GM18526 (cell line): ENCODE measurements at regions not wholly inside any gene's neighbourhood (a gene's known extent, or its start where the extent isn't known, plus 50 kb on each side); places are given as distances from the start of the nearest gene placed in this dataset.

Experiments
- POLR2A ChIP-seq: IDR thresholded peaks from 3 replicates; pipeline ENCODE4 v1.6.1; 2011; ENCODE audit not compliant: insufficient read length; ENCODE audit errors: extremely low read depth

DNA sequence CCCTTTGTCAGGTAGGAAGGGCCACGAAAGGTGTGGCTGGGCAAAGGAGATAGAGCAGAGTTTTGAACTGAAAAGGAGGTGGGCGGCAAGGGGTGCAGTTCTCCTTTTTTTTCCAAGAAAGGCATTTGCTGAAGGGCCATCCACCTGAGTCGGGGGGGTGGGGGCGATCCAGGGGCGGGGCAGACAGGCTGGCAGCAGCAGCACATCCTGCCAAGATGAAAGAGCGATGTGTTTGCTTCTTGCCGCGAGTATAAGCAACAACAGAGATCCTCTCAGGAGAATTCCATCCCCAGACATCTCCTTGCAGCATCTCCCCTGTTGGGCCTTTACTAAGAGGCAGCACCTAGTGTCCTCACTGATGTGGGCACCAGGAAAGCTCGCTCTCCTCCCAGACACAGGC, 516.5 kb downstream of the CD83 start:
- no peak for TF ChIP-seq POLR2A

DNA sequence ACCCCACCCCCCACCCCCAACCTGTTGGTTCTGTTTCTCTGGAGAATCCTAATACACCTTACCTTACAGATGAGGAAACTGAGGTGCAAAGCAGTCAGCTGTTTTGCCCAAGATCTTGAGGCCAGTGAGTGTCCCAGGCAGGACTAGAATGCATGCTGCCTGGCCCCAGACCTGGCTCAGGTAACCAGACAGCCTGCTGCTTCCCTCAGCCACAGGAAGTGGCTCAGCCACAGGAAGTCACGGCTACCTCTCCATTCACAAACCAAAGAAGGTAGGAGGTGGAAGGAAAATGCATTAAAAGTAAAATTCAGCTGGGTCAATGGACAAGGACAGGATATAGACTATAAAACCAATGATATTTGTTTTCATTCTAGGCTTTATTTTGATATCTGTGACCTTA, 517.6 kb downstream of the CD83 start:
- TF ChIP-seq POLR2A, result no peak

DNA sequence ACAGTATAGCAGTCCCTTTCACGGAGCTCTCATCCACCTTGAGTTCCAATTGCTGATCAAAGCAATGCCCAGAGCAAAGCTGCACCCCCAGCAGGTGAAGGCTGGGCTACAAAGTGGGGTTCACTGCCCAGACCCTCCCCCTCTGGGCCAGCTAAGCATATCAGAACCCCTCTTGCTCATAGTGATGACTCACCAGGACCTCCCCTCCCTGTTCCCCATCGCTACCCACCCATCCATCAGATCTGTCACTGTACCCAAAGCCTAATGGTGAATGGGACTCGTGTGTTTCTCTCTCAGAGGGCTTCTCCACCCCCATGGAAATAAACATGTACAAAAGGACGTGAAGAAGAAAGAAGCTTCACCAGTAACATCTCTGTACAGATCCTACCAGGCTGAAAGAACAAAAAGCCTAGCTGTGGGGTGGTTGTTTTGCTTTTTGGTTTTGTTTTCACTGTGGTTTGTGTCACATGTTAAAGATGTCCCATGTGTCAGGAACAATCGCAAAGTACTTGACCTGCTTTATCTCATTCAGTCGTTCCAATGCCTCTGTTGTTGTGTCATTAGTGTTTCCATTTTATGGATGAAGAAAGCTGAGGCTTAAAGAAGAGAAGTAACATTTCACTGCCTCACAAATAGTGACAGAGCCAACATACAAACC, 518.5 kb downstream of the CD83 start:
- no peak for TF ChIP-seq POLR2A

DNA sequence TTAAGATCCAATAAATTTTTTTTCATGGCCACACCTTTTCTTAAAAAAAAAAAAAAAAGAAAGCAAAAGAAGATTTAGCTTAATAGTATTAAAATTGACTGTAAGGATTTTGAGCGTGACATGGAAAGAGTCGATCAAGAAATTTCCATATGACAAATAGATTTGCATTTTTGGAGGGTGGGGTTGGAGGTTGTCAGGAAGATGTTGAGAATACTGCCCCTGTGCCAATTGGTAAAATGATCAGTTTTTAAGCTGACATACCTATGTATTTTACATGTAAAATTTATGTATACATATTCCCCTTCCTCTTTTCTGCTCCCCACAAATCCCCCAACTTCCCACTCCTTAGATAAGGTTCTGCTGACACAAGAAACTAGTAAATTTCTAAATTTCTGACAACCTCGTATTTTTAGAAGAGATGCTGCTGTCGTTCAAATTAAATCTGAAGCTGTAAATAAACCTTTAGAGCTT, 520.9 kb downstream of the CD83 start:
- TF ChIP-seq POLR2A, result no peak

DNA sequence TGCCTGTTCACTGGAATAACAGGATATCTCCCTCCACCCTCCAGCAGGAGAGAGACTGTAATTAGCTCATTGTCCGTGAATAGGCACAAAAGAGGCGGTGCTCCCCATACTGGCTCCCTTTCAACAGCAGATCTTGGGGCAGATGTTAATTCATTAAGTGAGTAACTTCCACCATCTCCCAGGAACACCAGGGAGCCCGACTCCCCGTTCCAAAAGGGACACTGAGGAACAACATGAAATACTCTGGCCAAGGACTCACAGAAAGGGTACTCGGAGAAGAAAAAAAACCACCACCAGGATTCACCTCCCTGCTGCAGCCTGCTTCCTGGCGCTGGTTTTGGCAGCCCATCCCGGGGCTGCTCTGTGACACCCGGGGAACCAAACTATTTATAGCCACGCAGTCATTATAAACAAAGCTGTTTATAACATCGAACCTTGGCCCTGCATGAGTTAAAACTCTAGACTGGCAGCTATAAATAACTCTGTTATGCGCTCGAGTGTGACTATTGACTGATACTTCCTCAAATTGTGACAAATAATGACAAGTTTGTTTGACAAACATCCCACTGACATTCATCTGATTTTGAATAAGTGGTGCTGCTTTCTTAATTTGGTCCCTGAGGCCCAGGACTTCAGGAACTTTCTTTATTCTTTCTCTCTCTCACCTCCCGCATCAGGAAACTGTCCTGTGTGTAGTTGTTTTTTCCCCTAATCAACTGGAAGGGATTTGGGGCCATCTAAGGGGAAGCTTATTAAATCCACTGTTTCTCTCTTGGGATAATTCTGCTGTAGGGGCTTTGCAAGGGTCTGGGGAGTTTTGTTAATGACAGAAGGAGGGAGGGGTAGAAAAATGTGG, 521.6 kb downstream of the CD83 start:
- TF ChIP-seq POLR2A, result no peak

DNA sequence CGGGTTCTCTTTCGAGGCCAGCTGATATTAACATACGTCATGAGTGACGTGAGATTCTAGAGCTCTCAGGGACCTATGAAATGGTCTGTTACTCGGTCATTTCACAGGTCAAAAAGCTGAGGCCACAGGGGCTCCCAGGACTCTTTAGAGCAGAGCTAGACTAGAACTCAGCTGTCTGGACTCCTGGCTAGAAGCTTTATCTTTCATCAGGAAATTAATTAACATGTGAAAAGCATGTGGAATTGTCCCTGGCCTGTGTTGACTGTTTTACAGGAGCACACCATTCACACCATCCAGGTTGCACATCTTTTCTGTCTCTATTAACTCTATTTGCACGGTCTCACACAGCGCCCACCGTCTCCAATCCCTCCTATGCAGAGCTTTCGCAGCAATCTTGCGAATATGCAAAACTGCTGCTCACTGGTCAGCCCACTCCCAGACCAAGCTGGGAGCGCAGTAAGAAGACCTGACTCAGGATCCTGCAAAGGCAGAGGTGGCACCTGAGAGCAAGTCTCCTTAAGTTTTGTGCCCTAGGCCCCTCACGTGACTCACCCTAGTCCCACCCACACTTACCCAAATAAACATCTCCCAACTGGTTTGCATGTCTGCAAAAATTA, 522.5 kb downstream of the CD83 start:
- no peak for TF ChIP-seq POLR2A

DNA sequence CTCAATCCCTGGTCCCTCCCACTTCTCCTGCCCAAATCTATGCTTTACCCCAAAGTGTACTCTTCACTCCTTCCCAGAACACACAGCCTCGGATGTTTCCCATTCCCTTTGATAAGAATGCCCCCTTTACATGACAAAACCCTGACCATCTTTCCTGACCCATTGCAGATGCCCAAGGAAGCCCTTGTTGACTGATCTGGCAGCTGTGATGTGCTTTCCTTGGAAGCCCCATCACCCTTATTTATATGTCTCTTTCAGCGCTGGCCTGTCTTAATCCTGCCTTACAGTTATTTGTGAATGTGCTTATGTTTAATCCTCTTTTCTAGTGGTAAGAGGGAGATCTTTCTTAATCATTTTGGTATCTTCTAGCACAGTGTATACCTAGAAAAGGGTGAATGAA, 523.1 kb downstream of the CD83 start:
- TF ChIP-seq POLR2A, result no peak

DNA sequence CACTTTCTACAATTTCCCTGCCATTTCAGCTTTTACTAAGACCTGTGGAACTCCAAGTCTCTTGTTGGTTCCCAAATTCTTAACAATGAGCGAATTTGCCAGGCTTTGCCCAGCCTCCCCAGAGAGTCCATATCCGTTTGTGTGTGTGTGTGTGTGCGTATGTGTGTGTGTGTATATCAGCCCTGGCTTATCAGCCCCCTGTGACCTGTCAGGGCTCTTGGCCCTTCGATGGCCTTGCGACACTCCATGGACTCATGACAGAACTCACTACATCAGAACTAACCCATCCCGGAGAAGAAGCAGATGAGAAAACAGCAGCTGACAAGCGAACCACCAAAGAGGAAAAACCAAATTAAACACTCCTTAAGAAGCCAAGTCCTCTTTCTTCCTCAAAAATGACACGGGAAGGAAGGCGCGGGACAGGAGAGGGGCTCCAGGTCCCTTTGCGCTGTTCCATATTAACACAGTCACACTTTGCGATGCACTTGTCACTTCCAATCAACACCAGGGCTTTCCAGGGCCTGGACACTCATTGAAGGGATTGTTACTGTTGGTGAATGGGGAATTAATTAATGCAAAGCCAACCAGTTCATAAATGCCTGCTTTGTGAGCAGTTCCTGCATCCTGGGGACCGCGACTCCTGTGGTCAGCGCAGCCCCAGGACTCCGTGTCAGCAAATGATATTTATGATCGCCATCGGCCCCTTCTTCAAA, 524.0 kb downstream of the CD83 start:
- no peak for TF ChIP-seq POLR2A

DNA sequence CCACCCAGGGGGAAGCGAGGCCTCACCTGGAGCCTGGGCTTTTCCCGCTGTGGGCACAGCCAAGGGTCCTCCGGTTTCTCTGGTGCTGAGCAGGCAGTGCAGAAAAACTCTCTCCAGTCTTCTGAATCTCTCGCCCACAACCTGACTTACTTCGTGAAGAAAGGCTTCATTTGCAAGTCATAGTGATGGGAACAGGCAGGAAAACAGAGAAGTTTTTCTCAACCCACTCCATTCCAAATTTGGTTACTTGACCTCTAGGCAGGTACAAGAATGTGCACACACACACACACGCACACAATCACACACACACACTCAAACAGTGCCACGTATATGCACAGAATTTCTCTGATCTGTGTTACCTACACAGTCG, 524.5 kb downstream of the CD83 start:
- TF ChIP-seq POLR2A, result no peak

DNA sequence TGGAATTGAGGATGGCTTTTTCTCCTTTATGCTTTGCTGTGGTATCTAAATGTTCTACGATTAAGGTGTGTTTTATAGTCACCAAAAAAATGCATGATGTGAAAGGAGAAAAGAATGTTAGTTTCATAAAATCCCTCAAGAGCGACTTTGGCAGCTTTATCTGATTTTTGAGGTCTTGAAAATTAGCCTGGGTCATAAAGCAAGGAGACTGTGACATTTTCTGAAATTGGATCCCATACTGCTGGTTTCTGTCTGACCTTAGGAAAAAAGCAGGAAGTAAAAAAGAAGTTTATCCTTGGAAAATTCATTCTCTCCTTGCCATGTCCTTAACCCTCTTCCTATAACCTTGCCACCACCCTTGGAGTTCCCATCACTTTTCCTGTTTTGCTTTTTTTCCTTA, 525.3 kb downstream of the CD83 start:
- TF ChIP-seq POLR2A, result no peak

DNA sequence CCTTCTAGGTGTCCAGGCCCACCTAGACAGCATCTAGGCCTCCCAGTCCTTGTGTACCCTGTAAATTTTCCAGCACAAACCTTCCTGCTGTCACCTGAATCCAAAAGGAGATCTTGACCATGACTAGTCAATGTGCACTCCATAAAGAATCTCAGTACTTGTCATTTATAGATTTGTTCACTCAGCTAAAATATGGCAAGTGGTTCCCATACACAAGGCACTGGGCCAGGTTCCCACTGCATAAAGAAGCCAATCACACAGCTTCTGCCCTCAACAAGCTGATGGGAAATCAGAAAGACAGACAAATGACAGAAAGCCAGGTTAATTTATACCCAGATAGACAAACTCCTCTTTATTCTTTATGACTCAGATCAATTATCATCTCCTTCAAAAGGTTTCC, 526.8 kb downstream of the CD83 start:
- no peak for TF ChIP-seq POLR2A

DNA sequence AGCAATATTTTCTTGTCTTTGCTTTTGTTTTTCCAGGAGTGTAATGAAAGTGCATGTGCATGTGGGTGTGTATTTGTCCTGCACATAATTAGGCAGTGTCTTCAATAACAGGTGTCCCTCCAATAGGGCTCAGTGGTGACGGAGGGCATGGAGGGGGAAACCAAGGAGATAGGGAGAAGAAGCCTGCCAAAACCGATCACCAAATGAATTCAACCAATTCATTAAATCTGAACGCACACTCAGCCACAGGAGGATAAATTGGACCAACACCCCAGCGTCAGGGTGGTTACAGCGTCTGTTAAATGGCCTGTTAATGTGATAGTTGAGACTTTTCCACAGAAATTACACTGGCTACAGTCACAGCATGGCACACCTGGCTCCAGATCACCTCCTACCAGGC, 527.6 kb downstream of the CD83 start:
- no peak for TF ChIP-seq POLR2A

DNA sequence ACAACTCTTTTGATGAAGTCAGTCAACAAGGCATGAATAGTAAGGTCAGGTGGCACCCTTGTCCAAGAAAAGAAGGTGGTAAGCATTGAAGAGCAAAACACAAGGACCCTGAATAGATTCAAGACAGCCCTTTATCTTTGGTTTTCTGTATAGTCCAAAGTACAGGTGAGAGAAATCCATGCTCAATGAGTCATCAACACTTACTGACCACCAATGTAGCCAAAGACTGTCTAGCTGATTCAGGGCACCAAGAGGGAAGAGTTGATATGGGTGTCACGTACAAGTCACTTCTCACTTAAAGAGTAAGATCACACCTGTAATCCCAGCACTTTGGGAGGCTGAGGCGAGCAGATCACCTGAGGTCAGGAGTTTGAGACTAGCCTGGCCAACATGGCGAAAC, 528.3 kb downstream of the CD83 start:
- no peak for TF ChIP-seq POLR2A

DNA sequence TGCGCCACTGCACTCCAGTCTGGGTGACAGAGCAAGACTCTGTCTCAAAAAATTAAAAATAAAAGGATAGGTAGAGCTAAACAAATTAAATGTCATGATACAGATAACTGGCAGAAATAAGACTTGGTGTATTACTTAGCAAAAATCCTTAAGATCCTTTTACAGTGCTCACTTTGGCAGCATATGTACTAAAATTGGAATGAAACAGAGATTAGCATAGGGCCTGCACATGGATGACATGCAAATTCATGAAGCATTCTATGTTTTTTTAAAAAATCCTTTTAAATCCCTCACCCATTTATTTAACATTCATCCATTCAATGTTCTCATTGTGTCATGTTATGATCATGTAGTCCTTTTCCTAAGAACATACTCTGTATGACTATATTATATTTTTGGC, 528.8 kb downstream of the CD83 start:
- no peak for TF ChIP-seq POLR2A

DNA sequence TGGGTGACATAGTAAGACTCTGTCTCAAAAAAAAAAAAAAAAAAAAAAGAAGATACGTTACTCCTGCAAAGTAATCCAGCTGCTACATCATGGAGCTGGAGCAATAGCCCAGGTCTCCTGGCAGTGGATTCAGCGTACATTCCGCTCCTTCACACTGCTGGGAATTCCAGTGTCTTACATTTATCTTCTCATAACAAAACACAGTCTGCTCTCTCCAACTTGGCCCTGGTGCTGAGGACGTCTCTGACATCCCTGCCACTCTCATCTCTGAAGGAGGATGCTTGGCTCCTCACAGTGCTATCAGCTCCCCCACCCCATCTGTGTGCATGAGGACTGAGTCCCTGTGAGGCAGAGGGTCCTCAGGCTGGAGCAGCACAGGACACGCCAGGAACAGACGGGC, 529.8 kb downstream of the CD83 start:
- no peak for TF ChIP-seq POLR2A

DNA sequence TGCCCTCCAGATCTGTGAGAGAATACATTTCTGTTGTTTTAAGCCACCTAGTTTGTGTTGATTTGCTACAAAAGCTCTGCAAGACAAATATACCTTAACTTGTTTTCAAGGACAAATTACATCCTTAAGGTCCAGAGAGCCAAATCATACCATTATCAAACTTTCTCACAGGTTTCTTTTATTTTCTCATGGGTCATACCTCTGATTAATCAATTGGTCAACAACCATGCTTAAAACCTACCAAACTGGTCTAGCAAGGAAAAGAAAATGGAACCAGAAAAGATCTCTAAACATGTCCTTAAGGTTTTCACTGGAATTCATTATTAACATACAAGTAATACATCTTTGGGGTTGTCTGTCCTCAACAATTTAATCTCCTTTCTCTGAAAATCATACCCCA, 535.0 kb downstream of the CD83 start:
- TF ChIP-seq POLR2A, result no peak
